ENCODE measurements at regions not wholly inside any gene's neighbourhood (a gene's known extent, or its start where the extent isn't known, plus 50 kb on each side); places are given as distances from the start of the nearest gene placed in this dataset.
"Not testable (repeated sequence)": the region's sequence is repeated elsewhere in the genome, so short reads cannot be mapped to it uniquely, and the experiment has no call there.

DNA sequence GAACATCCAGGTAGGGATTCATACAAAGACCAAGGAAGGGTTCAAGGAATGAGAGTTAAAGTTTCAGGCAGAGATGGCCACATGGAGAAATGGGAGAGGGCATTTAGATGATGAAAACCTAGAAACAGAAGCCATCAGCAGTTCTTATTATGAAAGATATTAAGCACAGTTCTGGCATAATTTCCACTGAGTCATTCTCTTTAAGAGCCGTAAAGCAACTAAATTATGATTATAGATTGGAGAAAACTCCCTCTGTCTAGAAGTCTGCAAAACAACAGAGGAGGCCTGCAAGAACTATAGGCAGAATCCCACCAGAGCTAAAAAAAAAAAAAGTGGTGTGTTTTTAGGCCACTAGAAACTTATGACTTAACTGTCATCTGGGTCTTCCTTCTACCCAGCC, 157.1 kb upstream of the MPDZ start:
- no peaks in the 10 kb centered on the region for H3K27me3 ChIP-seq (ENCODE audit: insufficient read depth, low read depth)
- TF ChIP-seq, protein P1, sequence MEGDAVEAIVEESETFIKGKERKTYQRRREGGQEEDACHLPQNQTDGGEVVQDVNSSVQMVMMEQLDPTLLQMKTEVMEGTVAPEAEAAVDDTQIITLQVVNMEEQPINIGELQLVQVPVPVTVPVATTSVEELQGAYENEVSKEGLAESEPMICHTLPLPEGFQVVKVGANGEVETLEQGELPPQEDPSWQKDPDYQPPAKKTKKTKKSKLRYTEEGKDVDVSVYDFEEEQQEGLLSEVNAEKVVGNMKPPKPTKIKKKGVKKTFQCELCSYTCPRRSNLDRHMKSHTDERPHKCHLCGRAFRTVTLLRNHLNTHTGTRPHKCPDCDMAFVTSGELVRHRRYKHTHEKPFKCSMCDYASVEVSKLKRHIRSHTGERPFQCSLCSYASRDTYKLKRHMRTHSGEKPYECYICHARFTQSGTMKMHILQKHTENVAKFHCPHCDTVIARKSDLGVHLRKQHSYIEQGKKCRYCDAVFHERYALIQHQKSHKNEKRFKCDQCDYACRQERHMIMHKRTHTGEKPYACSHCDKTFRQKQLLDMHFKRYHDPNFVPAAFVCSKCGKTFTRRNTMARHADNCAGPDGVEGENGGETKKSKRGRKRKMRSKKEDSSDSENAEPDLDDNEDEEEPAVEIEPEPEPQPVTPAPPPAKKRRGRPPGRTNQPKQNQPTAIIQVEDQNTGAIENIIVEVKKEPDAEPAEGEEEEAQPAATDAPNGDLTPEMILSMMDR (conservative IDR thresholded peaks at IDR 0.05; ENCODE audit: low read depth, low read length): no peak
- no peaks in the 10 kb centered on the region for H3K36me3 ChIP-seq (ENCODE audit: insufficient read depth)
- no peaks in the 10 kb centered on the region for H3K4me1 ChIP-seq (ENCODE audit: low read depth, poor library complexity, severe bottlenecking)
- H3K27ac ChIP-seq: no peak overlapping the region
- no peak overlapping the region for H3K4me3 ChIP-seq (IDR thresholded peaks at IDR 0.05; ENCODE audit: insufficient read depth, low read depth, low read length)
- H3K4me2 ChIP-seq: no peak overlapping the region
- no peak overlapping the region for H2AFZ ChIP-seq (ENCODE audit: low read depth)
- no peak overlapping the region for H3K9ac ChIP-seq
- no peaks in the 10 kb centered on the region for H3K79me2 ChIP-seq (ENCODE audit: insufficient read depth, low read depth)
- H4K20me1 ChIP-seq (ENCODE audit: insufficient read depth): no peaks in the 10 kb centered on the region

DNA sequence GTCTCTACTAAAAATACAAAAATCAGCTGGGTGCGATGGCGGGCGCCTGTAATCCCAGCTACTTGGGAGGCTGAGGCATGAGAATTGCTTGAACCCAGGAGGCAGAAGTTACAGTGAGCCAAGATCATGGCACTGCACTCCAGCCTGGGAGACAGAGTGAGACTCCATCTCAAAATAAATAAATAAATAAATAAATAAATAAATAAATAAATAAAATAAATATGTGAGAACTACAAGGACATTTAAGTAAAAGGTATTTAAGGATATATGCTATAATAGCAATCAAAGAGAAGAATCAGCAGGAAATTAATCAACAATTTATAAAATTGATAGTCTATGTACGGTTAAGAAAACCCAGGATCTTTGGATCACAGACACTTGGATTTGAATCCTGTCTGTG, 154.0 kb upstream of the MPDZ start:
- not testable (repeated sequence) for H3K79me2 ChIP-seq (ENCODE audit: insufficient read depth, low read depth); H2AFZ ChIP-seq (ENCODE audit: low read depth); H3K4me1 ChIP-seq (ENCODE audit: low read depth, poor library complexity, severe bottlenecking); H3K27me3 ChIP-seq (ENCODE audit: insufficient read depth, low read depth); H3K4me3 ChIP-seq (IDR thresholded peaks at IDR 0.05; ENCODE audit: insufficient read depth, low read depth, low read length); H3K9ac ChIP-seq; H4K20me1 ChIP-seq (ENCODE audit: insufficient read depth); H3K36me3 ChIP-seq (ENCODE audit: insufficient read depth); H3K4me2 ChIP-seq; H3K27ac ChIP-seq

DNA sequence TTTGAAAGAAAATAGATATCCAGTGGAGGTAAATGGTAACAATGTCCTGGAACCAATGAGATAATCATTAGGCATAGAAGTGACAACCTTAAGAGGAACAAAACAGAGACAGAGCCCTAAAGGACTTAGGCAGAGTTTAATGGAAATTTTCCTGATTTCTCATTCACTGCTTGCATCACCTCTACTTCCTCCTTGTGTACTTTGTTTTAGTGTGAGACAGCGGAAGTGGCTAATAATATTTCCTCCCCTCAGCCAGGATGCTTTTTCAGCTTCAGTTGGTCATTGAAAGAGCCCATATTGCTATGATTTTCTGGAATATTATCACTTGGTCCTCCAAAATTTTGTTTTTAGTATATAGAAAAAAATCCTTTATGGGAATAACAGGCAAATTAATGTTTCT, 153.4 kb upstream of the MPDZ start:
- no peak overlapping the region for H3K4me3 ChIP-seq (IDR thresholded peaks at IDR 0.05; ENCODE audit: insufficient read depth, low read depth, low read length)
- H3K27me3 ChIP-seq (ENCODE audit: insufficient read depth, low read depth): no peaks in the 10 kb centered on the region
- no peaks in the 10 kb centered on the region for H4K20me1 ChIP-seq (ENCODE audit: insufficient read depth)
- TF ChIP-seq, protein P1 (conservative IDR thresholded peaks at IDR 0.05; ENCODE audit: low read depth, low read length): no peak
- no peaks in the 10 kb centered on the region for H3K79me2 ChIP-seq (ENCODE audit: insufficient read depth, low read depth)
- H2AFZ ChIP-seq (ENCODE audit: low read depth): no peak overlapping the region
- H3K27ac ChIP-seq: no peak overlapping the region
- H3K9ac ChIP-seq: no peak overlapping the region
- H3K4me2 ChIP-seq: no peak overlapping the region
- no peaks in the 10 kb centered on the region for H3K4me1 ChIP-seq (ENCODE audit: low read depth, poor library complexity, severe bottlenecking)
- H3K36me3 ChIP-seq (ENCODE audit: insufficient read depth): no peaks in the 10 kb centered on the region

DNA sequence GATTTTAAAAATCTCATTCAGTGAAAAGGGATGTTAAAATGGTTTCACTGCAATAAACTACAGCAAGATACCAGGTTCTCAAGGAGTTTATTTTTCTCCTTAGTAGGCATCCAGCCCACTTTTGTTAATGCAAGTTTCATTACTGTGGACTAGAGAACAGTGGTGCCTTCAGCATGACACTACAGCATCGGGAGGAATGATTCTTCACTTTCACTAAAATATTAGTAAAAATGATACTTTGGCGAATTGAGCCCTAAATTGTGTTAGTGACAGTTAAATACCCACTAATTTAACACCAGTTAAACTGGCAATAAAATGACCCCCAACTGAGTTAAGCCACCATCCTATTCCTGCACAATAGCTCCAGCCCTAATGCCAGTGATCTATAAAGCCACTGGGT, 152.2 kb upstream of the MPDZ start:
- Histone ChIP-seq H4K20me1 (ENCODE audit: insufficient read depth) (no peaks in the 10 kb centered on the region), H3K79me2 (ENCODE audit: insufficient read depth, low read depth) (no peaks in the 10 kb centered on the region), H3K4me2 (no peak overlapping the region), H3K27me3 (ENCODE audit: insufficient read depth, low read depth) (no peaks in the 10 kb centered on the region), H2AFZ (ENCODE audit: low read depth) (no peak overlapping the region), H3K36me3 (ENCODE audit: insufficient read depth) (no peaks in the 10 kb centered on the region), H3K4me1 (ENCODE audit: low read depth, poor library complexity, severe bottlenecking) (no peaks in the 10 kb centered on the region), H3K9ac (no peak overlapping the region), H3K4me3 (IDR thresholded peaks at IDR 0.05; ENCODE audit: insufficient read depth, low read depth, low read length) (no peak overlapping the region), H3K27ac (no peak overlapping the region)
- TF ChIP-seq, protein P1 (conservative IDR thresholded peaks at IDR 0.05; ENCODE audit: low read depth, low read length): no peak

DNA sequence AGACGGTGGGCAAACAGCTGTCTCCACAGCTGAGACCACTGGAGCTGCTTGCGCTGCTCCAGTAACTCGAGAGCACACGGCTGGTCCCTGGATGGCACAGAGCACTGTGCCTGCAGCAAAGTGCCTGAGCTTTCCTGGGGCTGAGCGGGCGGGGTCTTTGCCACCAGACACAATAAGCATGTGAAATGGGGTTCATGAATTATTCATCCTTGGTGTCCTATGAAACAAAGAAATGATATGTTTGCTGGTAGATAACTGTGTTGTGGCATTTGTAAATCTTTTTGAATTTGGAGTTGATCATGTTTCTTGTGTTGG, 151.7 kb upstream of the MPDZ start:
- H3K4me2 ChIP-seq: no peak overlapping the region
- H4K20me1 ChIP-seq (ENCODE audit: insufficient read depth): no peaks in the 10 kb centered on the region
- H3K36me3 ChIP-seq (ENCODE audit: insufficient read depth): no peaks in the 10 kb centered on the region
- TF ChIP-seq, protein P1 (conservative IDR thresholded peaks at IDR 0.05; ENCODE audit: low read depth, low read length): no peak
- no peaks in the 10 kb centered on the region for H3K79me2 ChIP-seq (ENCODE audit: insufficient read depth, low read depth)
- no peak overlapping the region for H3K27ac ChIP-seq
- H3K4me1 ChIP-seq (ENCODE audit: low read depth, poor library complexity, severe bottlenecking): no peaks in the 10 kb centered on the region
- H3K4me3 ChIP-seq (IDR thresholded peaks at IDR 0.05; ENCODE audit: insufficient read depth, low read depth, low read length): no peak overlapping the region
- no peaks in the 10 kb centered on the region for H3K27me3 ChIP-seq (ENCODE audit: insufficient read depth, low read depth)
- H2AFZ ChIP-seq (ENCODE audit: low read depth): no peak overlapping the region
- H3K9ac ChIP-seq: no peak overlapping the region

Measured in KMS-11 (cell line).